GM23338 (cell line): ENCODE measurements at regions not wholly inside any gene's neighbourhood (a gene's known extent, or its start where the extent isn't known, plus 50 kb on each side); places are given as distances from the start of the nearest gene placed in this dataset.

Source experiments
- ATAC-seq: fragments of 200-7000 bp; cut with Tn5 transposase; 3 replicates; pipeline ENCODE4 v1.9.1; 2020
- DNase-seq: peaks from one replicate; pipeline ENCODE4 v3.0.0-alpha.2; 2015; ENCODE audit warnings: low spot score
- H2AFZ ChIP-seq: fragments of 200-600 bp; sonication (generic); 2 replicates; pipeline ENCODE4 v1.8.0; 2016; ENCODE audit warnings: antibody characterized with exemption, mild to moderate bottlenecking, moderate library complexity
- H3F3A ChIP-seq: fragments of 200-600 bp; sonication (generic); replicated peaks from 2 replicates; pipeline ENCODE4 v1.8.0; 2017; ENCODE audit warnings: antibody characterized with exemption, mixed run types, low read depth
- H3K27ac ChIP-seq: fragments of 200-600 bp; sonication (generic); 2 replicates; pipeline ENCODE4 v1.6.1; 2016; ENCODE audit warnings: low read depth
- H3K27me3 ChIP-seq: fragments of 200-600 bp; sonication (generic); 2 replicates; pipeline ENCODE4 v1.8.0; 2016; ENCODE audit warnings: mild to moderate bottlenecking, mixed run types, moderate library complexity; ENCODE audit not compliant: insufficient read depth
- H3K36me3 ChIP-seq: fragments of 200-600 bp; sonication (generic); 2 replicates; pipeline ENCODE4 v1.8.0; 2016; ENCODE audit warnings: mild to moderate bottlenecking; ENCODE audit not compliant: insufficient read depth
- H3K4me1 ChIP-seq: fragments of 200-600 bp; sonication (generic); 2 replicates; pipeline ENCODE4 v1.8.0; 2016; ENCODE audit warnings: mild to moderate bottlenecking, moderate library complexity; ENCODE audit not compliant: insufficient read depth
- H3K4me2 ChIP-seq: fragments of 200-600 bp; sonication (generic); 2 replicates; pipeline ENCODE4 v1.7.1; 2017; ENCODE audit warnings: mixed run types
- H3K4me3 ChIP-seq: fragments of 200-600 bp; sonication (generic); 2 replicates; pipeline ENCODE4 v1.6.1; 2016; ENCODE audit warnings: mixed run types
- H3K79me2 ChIP-seq: fragments of 200-600 bp; sonication (generic); replicated peaks from 2 replicates; pipeline ENCODE4 v1.8.0; 2017; ENCODE audit warnings: mild to moderate bottlenecking; ENCODE audit not compliant: insufficient read depth
- H3K9me2 ChIP-seq: fragments of 200-600 bp; sonication (generic); 2 replicates; pipeline ENCODE4 v1.8.0; 2017; ENCODE audit not compliant: insufficient read depth
- H4K20me1 ChIP-seq: fragments of 200-600 bp; sonication (generic); replicated peaks from 2 replicates; pipeline ENCODE4 v1.8.0; 2017; ENCODE audit warnings: mild to moderate bottlenecking; ENCODE audit not compliant: insufficient read depth
- H3K27ac Mint-ChIP-seq: 2 replicates; pipeline ENCODE4 v1.8.0; 2020; ENCODE audit warnings: inconsistent platforms, mild to moderate bottlenecking, moderate library complexity, mixed read lengths
- H3K27me3 Mint-ChIP-seq: 3 replicates; pipeline ENCODE4 v1.8.0; 2022; ENCODE audit warnings: low read depth, mild to moderate bottlenecking, moderate library complexity, mixed read lengths, inconsistent platforms; ENCODE audit not compliant: insufficient read depth, poor library complexity
- H3K36me3 Mint-ChIP-seq: 3 replicates; pipeline ENCODE4 v1.8.0; 2021; ENCODE audit warnings: low read depth, mild to moderate bottlenecking, inconsistent platforms, moderate library complexity, mixed read lengths
- H3K4me1 Mint-ChIP-seq: 3 replicates; pipeline ENCODE4 v1.8.0; 2020; ENCODE audit warnings: mild to moderate bottlenecking, inconsistent platforms, mixed read lengths
- H3K4me3 Mint-ChIP-seq: 3 replicates; pipeline ENCODE4 v1.8.0; 2021; ENCODE audit warnings: moderate library complexity, mild to moderate bottlenecking, inconsistent platforms, mixed read lengths
- H3K9me3 Mint-ChIP-seq: 3 replicates; pipeline ENCODE4 v1.8.0; 2020; ENCODE audit warnings: moderate library complexity, mild to moderate bottlenecking, inconsistent platforms, mixed read lengths
- CREB1 ChIP-seq: fragments of 250-450 bp; sonication (Bioruptor Pico); IDR thresholded peaks from 2 replicates; pipeline ENCODE4 v1.5.0; 2020; ENCODE audit warnings: low read depth, mild to moderate bottlenecking, moderate library complexity
- CTCF ChIP-seq, 2 experiments: fragments of 200-600 bp in 1 of 2; sonication (generic) in 1 of 2; conservative IDR thresholded peaks; 2 replicates each; pipeline versions ENCODE4 v1.5.1 to v1.6.1; 2016 to 2017; ENCODE audit warnings: antibody characterized with exemption in 2 of 2, low read depth in 2 of 2, mild to moderate bottlenecking in 2 of 2, moderate library complexity in 1 of 2
- EZH2 ChIP-seq: fragments of 200-600 bp; sonication (generic); IDR thresholded peaks from one replicate; pipeline ENCODE4 v1.8.0; 2017; ENCODE audit warnings: antibody characterized with exemption, mild to moderate bottlenecking, low read depth; ENCODE audit not compliant: unreplicated experiment
- EZH2phosphoT487 ChIP-seq: fragments of 200-600 bp; sonication (generic); IDR thresholded peaks from one replicate; pipeline ENCODE4 v1.8.1; 2018; ENCODE audit warnings: antibody characterized with exemption; ENCODE audit not compliant: unreplicated experiment
- JUNB ChIP-seq: IDR thresholded peaks from one replicate; pipeline ENCODE4 v1.6.1; 2016; ENCODE audit warnings: antibody characterized with exemption; ENCODE audit not compliant: unreplicated experiment
- NANOG ChIP-seq: IDR thresholded peaks from 2 replicates; pipeline ENCODE4 v1.6.1; 2016; ENCODE audit warnings: antibody characterized with exemption, borderline replicate concordance
- POLR2AphosphoS5 ChIP-seq: IDR thresholded peaks from 2 replicates; pipeline ENCODE4 v1.6.1; 2016; ENCODE audit warnings: antibody characterized with exemption, low read depth
- ZNF114 ChIP-seq: fragments of 250-450 bp; sonication (Bioruptor Pico); IDR thresholded peaks from 2 replicates; pipeline ENCODE4 v1.5.0; 2020; ENCODE audit warnings: mild to moderate bottlenecking, moderate library complexity
- ZNF331 ChIP-seq: fragments of 250-450 bp; sonication (Bioruptor Pico); IDR thresholded peaks from 2 replicates; pipeline ENCODE4 v1.5.0; 2020; ENCODE audit warnings: low read depth, mild to moderate bottlenecking, moderate library complexity
- ZNF462 ChIP-seq: fragments of 250-450 bp; sonication (Bioruptor Pico); IDR thresholded peaks from 2 replicates; pipeline ENCODE4 v1.5.0; 2020; ENCODE audit warnings: mild to moderate bottlenecking, moderate library complexity
- TF ChIP-seq, protein P1 (sequence below): IDR thresholded peaks from 2 replicates; pipeline ENCODE4 v1.6.1; 2016; ENCODE audit warnings: antibody characterized with exemption

DNA sequence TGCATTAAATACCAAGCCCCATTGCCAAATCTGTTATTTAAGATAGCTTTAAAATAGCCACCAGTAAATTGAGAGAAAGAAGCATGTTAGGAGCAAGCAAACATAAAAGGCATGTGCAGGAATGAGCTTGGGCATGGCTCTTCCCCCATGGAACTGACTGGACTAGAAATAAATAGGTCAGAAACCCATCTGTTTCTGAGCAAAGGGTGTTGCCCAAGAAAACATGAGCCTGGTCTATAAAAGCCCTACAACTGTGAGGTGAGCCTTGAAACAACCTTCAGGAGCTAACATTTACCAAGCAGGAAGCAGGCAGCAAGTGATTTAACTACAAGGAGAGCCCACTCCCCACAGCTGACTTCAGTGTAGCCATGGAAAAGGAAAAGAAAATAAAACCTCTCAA is 126.3 kb downstream of the C6orf118 start:
- Histone ChIP-seq H4K20me1 (no peaks in the 10 kb centered on the region), H3F3A (no peaks in the 10 kb centered on the region), H3K4me3 (no peak overlapping the region), H3K27ac (no peak overlapping the region), H3K9me2 (peaks cover 6% of the 10 kb centered on the region; the same call in 1 of the 2 replicates), H3K79me2 (no peaks in the 10 kb centered on the region), H3K4me1 (no peaks in the 10 kb centered on the region), H2AFZ (no peak overlapping the region), H3K36me3 (no peaks in the 10 kb centered on the region; the same call in 1 of the 2 replicates), H3K4me2 (no peak overlapping the region), H3K27me3 (no peaks in the 10 kb centered on the region)
- DNase-seq (no peak), ATAC-seq (no peak)
- Mint-ChIP-seq H3K4me1 (no peaks in the 10 kb centered on the region), H3K9me3 (peaks cover 31% of the 10 kb centered on the region), H3K27me3 (peaks cover 2% of the 10 kb centered on the region), H3K4me3 (no peak overlapping the region), H3K27ac (no peak overlapping the region), H3K36me3 (peaks cover 7% of the 10 kb centered on the region; the same call in 2 of the 3 replicates)
- TF ChIP-seq ZNF114 (CRISPR knock-in tag), result no peak
- no peak for TF ChIP-seq ZNF331 (CRISPR knock-in tag)
- TF ChIP-seq POLR2AphosphoS5, result no peak
- no peak for TF ChIP-seq NANOG
- no peak for TF ChIP-seq JUNB
- TF ChIP-seq EZH2, result no peak
- TF ChIP-seq CTCF (conservative IDR thresholded peaks at IDR 0.05; ENCODE audit: low read depth in 2 of 2), result no peak
- TF ChIP-seq, protein P1, sequence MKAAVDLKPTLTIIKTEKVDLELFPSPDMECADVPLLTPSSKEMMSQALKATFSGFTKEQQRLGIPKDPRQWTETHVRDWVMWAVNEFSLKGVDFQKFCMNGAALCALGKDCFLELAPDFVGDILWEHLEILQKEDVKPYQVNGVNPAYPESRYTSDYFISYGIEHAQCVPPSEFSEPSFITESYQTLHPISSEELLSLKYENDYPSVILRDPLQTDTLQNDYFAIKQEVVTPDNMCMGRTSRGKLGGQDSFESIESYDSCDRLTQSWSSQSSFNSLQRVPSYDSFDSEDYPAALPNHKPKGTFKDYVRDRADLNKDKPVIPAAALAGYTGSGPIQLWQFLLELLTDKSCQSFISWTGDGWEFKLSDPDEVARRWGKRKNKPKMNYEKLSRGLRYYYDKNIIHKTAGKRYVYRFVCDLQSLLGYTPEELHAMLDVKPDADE, result no peak
- no peak for TF ChIP-seq EZH2phosphoT487
- TF ChIP-seq CREB1 (CRISPR knock-in tag), result no peak

DNA sequence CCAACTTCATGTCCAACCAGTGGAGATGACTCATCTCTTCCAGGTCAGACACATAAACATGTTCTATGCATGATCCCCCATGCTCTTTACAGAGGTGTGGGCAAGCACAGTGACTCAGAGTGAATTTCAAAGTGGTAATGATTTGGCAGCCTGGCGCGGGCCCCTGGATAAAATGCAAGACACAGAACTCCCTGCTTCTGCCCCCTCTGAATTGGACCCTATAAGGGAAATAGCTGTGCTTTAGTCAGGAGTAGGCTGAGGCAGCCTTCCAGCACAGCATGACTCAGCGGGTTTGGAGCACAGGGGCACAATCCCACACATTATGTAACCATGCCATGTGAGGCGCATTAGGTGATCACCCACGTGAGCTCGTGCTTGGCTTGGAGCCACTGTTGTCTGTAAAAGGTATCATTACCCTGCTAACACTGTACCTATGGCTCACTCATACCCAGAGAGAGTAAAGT is 127.4 kb downstream of the C6orf118 start:
- H3K4me1 Mint-ChIP-seq, result no peaks in the 10 kb centered on the region
- Histone ChIP-seq H3K4me1 (no peaks in the 10 kb centered on the region), H2AFZ (no peak overlapping the region), H3K27ac (no peak overlapping the region), H3K4me3 (no peak overlapping the region), H3K36me3 (no peaks in the 10 kb centered on the region; the same call in 1 of the 2 replicates), H3K79me2 (no peaks in the 10 kb centered on the region), H3K4me2 (no peak overlapping the region), H3K27me3 (no peaks in the 10 kb centered on the region), H3F3A (no peaks in the 10 kb centered on the region), H4K20me1 (no peaks in the 10 kb centered on the region), H3K9me2 (peaks cover 6% of the 10 kb centered on the region; the same call in 1 of the 2 replicates)
- H3K9me3 Mint-ChIP-seq, result peaks cover 35% of the 10 kb centered on the region
- peaks cover 7% of the 10 kb centered on the region; the same call in 2 of the 3 replicates for H3K36me3 Mint-ChIP-seq
- H3K27me3 Mint-ChIP-seq, result peaks cover 2% of the 10 kb centered on the region
- peak; percentile 5 for DNase-seq
- no peak overlapping the region for H3K4me3 Mint-ChIP-seq
- ATAC-seq, result no peak
- H3K27ac Mint-ChIP-seq, result no peak overlapping the region
- TF ChIP-seq CTCF (conservative IDR thresholded peaks at IDR 0.05; ENCODE audit: low read depth in 2 of 2) (no peak), ZNF462 (no peak), EZH2 (no peak), POLR2AphosphoS5 (no peak)
